ENCODE measurements at regions not wholly inside any gene's neighbourhood (a gene's known extent, or its start where the extent isn't known, plus 50 kb on each side); places are given as distances from the start of the nearest gene placed in this dataset.
A peak's percentile ranks its signal among the peaks of the same experiment; 100 is the strongest.

DNA sequence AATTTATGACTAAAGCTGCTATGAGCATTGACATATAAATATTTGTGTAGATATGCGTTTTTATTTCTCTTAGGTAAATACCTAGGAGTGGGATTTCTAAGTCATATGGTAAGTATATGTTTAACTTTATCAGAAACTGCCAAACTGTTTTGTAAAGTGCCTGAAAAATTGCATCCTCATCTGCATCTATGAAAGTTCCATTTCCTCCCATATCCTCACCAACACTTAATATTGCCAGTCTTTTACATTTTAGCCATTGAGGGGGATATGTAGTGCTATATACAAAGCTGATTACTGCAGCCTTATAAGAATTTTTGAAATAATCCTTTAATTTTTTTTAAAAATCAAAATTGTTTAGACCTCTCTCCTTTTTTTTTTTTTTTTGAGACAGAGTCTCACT, 123.1 kb upstream of the SPRY4 start:
- Histone ChIP-seq H3K9me3 (ENCODE audit: control insufficient read depth, low read length) (no peaks in the 10 kb centered on the region), H3K27ac (no peak overlapping the region), H3K79me2 (no peaks in the 10 kb centered on the region), H3K4me1 (no peaks in the 10 kb centered on the region), H3K27me3 (ENCODE audit: control insufficient read depth, insufficient read depth, low read length) (no peaks in the 10 kb centered on the region), H3K9ac (no peak overlapping the region), H2AFZ (no peak overlapping the region), H3K4me3 (ENCODE audit: low read depth, low read length) (no peak overlapping the region), H3K36me3 (ENCODE audit: control insufficient read depth, insufficient read depth, low read length) (no peaks in the 10 kb centered on the region), H3K4me2 (ENCODE audit: low read length) (no peak overlapping the region)
- TF ChIP-seq, protein P1, sequence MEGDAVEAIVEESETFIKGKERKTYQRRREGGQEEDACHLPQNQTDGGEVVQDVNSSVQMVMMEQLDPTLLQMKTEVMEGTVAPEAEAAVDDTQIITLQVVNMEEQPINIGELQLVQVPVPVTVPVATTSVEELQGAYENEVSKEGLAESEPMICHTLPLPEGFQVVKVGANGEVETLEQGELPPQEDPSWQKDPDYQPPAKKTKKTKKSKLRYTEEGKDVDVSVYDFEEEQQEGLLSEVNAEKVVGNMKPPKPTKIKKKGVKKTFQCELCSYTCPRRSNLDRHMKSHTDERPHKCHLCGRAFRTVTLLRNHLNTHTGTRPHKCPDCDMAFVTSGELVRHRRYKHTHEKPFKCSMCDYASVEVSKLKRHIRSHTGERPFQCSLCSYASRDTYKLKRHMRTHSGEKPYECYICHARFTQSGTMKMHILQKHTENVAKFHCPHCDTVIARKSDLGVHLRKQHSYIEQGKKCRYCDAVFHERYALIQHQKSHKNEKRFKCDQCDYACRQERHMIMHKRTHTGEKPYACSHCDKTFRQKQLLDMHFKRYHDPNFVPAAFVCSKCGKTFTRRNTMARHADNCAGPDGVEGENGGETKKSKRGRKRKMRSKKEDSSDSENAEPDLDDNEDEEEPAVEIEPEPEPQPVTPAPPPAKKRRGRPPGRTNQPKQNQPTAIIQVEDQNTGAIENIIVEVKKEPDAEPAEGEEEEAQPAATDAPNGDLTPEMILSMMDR (IDR thresholded peaks at IDR 0.05) = no peak

- H3K27me3 ChIP-seq (ENCODE audit: control insufficient read depth, insufficient read depth, low read length) = no peaks in the 10 kb centered on the region
- no peaks in the 10 kb centered on the region for H3K9me3 ChIP-seq (ENCODE audit: control insufficient read depth, low read length)
- H3K4me2 ChIP-seq (ENCODE audit: low read length) = no peak overlapping the region
- no peak overlapping the region for H3K9ac ChIP-seq
- no peak overlapping the region for H2AFZ ChIP-seq
- H3K27ac ChIP-seq = no peak overlapping the region
- TF ChIP-seq, protein P1 (IDR thresholded peaks at IDR 0.05) = no peak
- H3K36me3 ChIP-seq (ENCODE audit: control insufficient read depth, insufficient read depth, low read length) = no peaks in the 10 kb centered on the region
- no peak overlapping the region for H3K4me3 ChIP-seq (ENCODE audit: low read depth, low read length)
- no peaks in the 10 kb centered on the region for H3K79me2 ChIP-seq
- H3K4me1 ChIP-seq = no peaks in the 10 kb centered on the region
These were observed 122.1 kb upstream of the SPRY4 start for GRCh38 chr5:142446960-142447279.

- TF ChIP-seq, protein P1 (IDR thresholded peaks at IDR 0.05) = no peak
- H3K27me3 ChIP-seq (ENCODE audit: control insufficient read depth, insufficient read depth, low read length) = no peaks in the 10 kb centered on the region
- no peak overlapping the region for H3K4me3 ChIP-seq (ENCODE audit: low read depth, low read length)
- no peaks in the 10 kb centered on the region for H3K4me1 ChIP-seq
- H3K9ac ChIP-seq = no peak overlapping the region
- H3K79me2 ChIP-seq = no peaks in the 10 kb centered on the region
- peak overlapping the region; percentile 31 for H3K27ac ChIP-seq
- no peak overlapping the region for H3K4me2 ChIP-seq (ENCODE audit: low read length)
- no peaks in the 10 kb centered on the region for H3K36me3 ChIP-seq (ENCODE audit: control insufficient read depth, insufficient read depth, low read length)
- peak overlapping the region; percentile 20 for H2AFZ ChIP-seq
- H3K9me3 ChIP-seq (ENCODE audit: control insufficient read depth, low read length) = no peaks in the 10 kb centered on the region
These were observed 121.5 kb upstream of the SPRY4 start for GRCh38 chr5:142446131-142446959.

- no peaks in the 10 kb centered on the region for H3K36me3 ChIP-seq (ENCODE audit: control insufficient read depth, insufficient read depth, low read length)
- no peak overlapping the region for H2AFZ ChIP-seq
- H3K27me3 ChIP-seq (ENCODE audit: control insufficient read depth, insufficient read depth, low read length) = no peaks in the 10 kb centered on the region
- TF ChIP-seq, protein P1 (IDR thresholded peaks at IDR 0.05) = no peak
- H3K9ac ChIP-seq = no peak overlapping the region
- no peak overlapping the region for H3K27ac ChIP-seq
- no peaks in the 10 kb centered on the region for H3K4me1 ChIP-seq
- H3K79me2 ChIP-seq = no peaks in the 10 kb centered on the region
- no peak overlapping the region for H3K4me2 ChIP-seq (ENCODE audit: low read length)
- H3K4me3 ChIP-seq (ENCODE audit: low read depth, low read length) = no peak overlapping the region
- no peaks in the 10 kb centered on the region for H3K9me3 ChIP-seq (ENCODE audit: control insufficient read depth, low read length)
These were observed 120.4 kb upstream of the SPRY4 start for GRCh38 chr5:142445266-142445665.

- TF ChIP-seq, protein P1 (IDR thresholded peaks at IDR 0.05) = no peak
- H3K9ac ChIP-seq = no peak overlapping the region
- no peaks in the 10 kb centered on the region for H3K9me3 ChIP-seq (ENCODE audit: control insufficient read depth, low read length)
- no peak overlapping the region for H3K4me2 ChIP-seq (ENCODE audit: low read length)
- no peaks in the 10 kb centered on the region for H3K36me3 ChIP-seq (ENCODE audit: control insufficient read depth, insufficient read depth, low read length)
- no peaks in the 10 kb centered on the region for H3K27me3 ChIP-seq (ENCODE audit: control insufficient read depth, insufficient read depth, low read length)
- peaks cover 3% of the 10 kb centered on the region for H3K4me1 ChIP-seq
- no peaks in the 10 kb centered on the region for H3K79me2 ChIP-seq
- H3K27ac ChIP-seq = no peak overlapping the region
- no peak overlapping the region for H3K4me3 ChIP-seq (ENCODE audit: low read depth, low read length)
- no peak overlapping the region for H2AFZ ChIP-seq
These were observed 116.8 kb upstream of the SPRY4 start for GRCh38 chr5:142441616-142442015.

Measured in parathyroid adenoma (tissue), 2 donors.